WTC11 (cell line): ENCODE measurements at regions not wholly inside any gene's neighbourhood (a gene's known extent, or its start where the extent isn't known, plus 50 kb on each side); places are given as distances from the start of the nearest gene placed in this dataset.

Experiments
- ATAC-seq: fragments of 200-7000 bp; cut with Tn5 transposase; 2 replicates; pipeline ENCODE4 v1.10.0; 2021; ENCODE audit warnings: mild to moderate bottlenecking, moderate library complexity
- CTCF ChIA-PET: fragments of 300-600 bp; sonication (Branson Sonifier 250); formaldehyde crosslinking; loops from one replicate; lab custom pipeline; 2021; ENCODE audit warnings: antibody characterized with exemption; lab: Charles Lee
- POLR2A ChIA-PET: fragments of 350-600 bp; sonication (Branson Sonifier 250); formaldehyde crosslinking; loops from one replicate; lab custom pipeline; 2021; ENCODE audit warnings: antibody characterized with exemption; lab: Charles Lee
- DNase-seq: peaks from one replicate; pipeline ENCODE4 v3.0.0; 2021; ENCODE audit warnings: low spot score
- H3K27ac Mint-ChIP-seq: 2 replicates; pipeline ENCODE4 v1.8.0; 2021; ENCODE audit warnings: mixed read lengths
- H3K27me3 Mint-ChIP-seq: 2 replicates; pipeline ENCODE4 v1.8.0; 2021; ENCODE audit warnings: low read depth, mild to moderate bottlenecking, moderate library complexity, mixed read lengths
- H3K36me3 Mint-ChIP-seq: 2 replicates; pipeline ENCODE4 v1.8.0; 2021; ENCODE audit warnings: mixed read lengths
- H3K4me1 Mint-ChIP-seq: 2 replicates; pipeline ENCODE4 v1.8.0; 2022; ENCODE audit warnings: mixed read lengths
- H3K4me3 Mint-ChIP-seq: 2 replicates; pipeline ENCODE4 v1.8.0; 2021; ENCODE audit warnings: mild to moderate bottlenecking, moderate library complexity, mixed read lengths
- H3K9me3 Mint-ChIP-seq: 2 replicates; pipeline ENCODE4 v1.8.0; 2021; ENCODE audit warnings: mixed read lengths
- ARID4B ChIP-seq: sonication (generic); formaldehyde crosslinking; IDR thresholded peaks from 2 replicates; pipeline ENCODE4 v1.8.0; 2023; ENCODE audit warnings: missing genetic modification reagents, mild to moderate bottlenecking, borderline replicate concordance
- ATF6 ChIP-seq: sonication (generic); formaldehyde crosslinking; IDR thresholded peaks from 2 replicates; pipeline ENCODE4 v1.8.1; 2023; ENCODE audit warnings: mild to moderate bottlenecking, missing genetic modification reagents
- CDX4 ChIP-seq: fragments of 250-450 bp; sonication (Bioruptor Pico); IDR thresholded peaks from 2 replicates; pipeline ENCODE4 v1.9.0; 2021; ENCODE audit warnings: moderate library complexity, mild to moderate bottlenecking, inconsistent platforms, borderline replicate concordance
- EMX1 ChIP-seq: fragments of 250-450 bp; sonication (Bioruptor Pico); IDR thresholded peaks from 2 replicates; pipeline ENCODE4 v1.8.0; 2021; ENCODE audit warnings: mild to moderate bottlenecking
- FOXP1 ChIP-seq: sonication (generic); formaldehyde crosslinking; IDR thresholded peaks from 2 replicates; pipeline ENCODE4 v1.8.0; 2022; ENCODE audit warnings: missing genetic modification reagents, mild to moderate bottlenecking, moderate library complexity, borderline replicate concordance
- FOXP4 ChIP-seq: sonication (generic); formaldehyde crosslinking; IDR thresholded peaks from 2 replicates; pipeline ENCODE4 v1.8.0; 2022; ENCODE audit warnings: mild to moderate bottlenecking, missing genetic modification reagents
- NFATC4 ChIP-seq: fragments of 250-450 bp; sonication (Bioruptor Pico); IDR thresholded peaks from 2 replicates; pipeline ENCODE4 v1.9.0; 2021; ENCODE audit warnings: mild to moderate bottlenecking
- NFE2L1 ChIP-seq: sonication (generic); formaldehyde crosslinking; IDR thresholded peaks from 2 replicates; pipeline ENCODE4 v1.8.1; 2023; ENCODE audit warnings: missing genetic modification reagents
- NFYB ChIP-seq: sonication (generic); formaldehyde crosslinking; conservative IDR thresholded peaks from 2 replicates; pipeline ENCODE4 v1.8.0; 2022; ENCODE audit warnings: low read depth, missing genetic modification reagents
- SP1 ChIP-seq: sonication (generic); formaldehyde crosslinking; conservative IDR thresholded peaks from 2 replicates; pipeline ENCODE4 v1.8.1; 2022; ENCODE audit warnings: missing genetic modification reagents
- TEAD4 ChIP-seq: sonication (generic); formaldehyde crosslinking; IDR thresholded peaks from 2 replicates; pipeline ENCODE4 v1.8.0; 2022; ENCODE audit warnings: mild to moderate bottlenecking, missing genetic modification reagents
- USF2 ChIP-seq: sonication (generic); formaldehyde crosslinking; IDR thresholded peaks from 2 replicates; pipeline ENCODE4 v1.8.1; 2023; ENCODE audit warnings: mild to moderate bottlenecking, missing genetic modification reagents, moderate library complexity
- ZBTB43 ChIP-seq: sonication (generic); formaldehyde crosslinking; IDR thresholded peaks from 2 replicates; pipeline ENCODE4 v1.8.1; 2023; ENCODE audit warnings: mild to moderate bottlenecking, missing genetic modification reagents
- ZNF263 ChIP-seq: sonication (generic); formaldehyde crosslinking; IDR thresholded peaks from 2 replicates; pipeline ENCODE4 v1.8.1; 2022; ENCODE audit warnings: low read depth, mild to moderate bottlenecking, moderate library complexity, missing genetic modification reagents
- ZNF317 ChIP-seq: sonication (generic); formaldehyde crosslinking; IDR thresholded peaks from 2 replicates; pipeline ENCODE4 v1.8.1; 2023; ENCODE audit warnings: low read depth, mild to moderate bottlenecking, moderate library complexity, missing genetic modification reagents, borderline replicate concordance
- ZNF423 ChIP-seq: fragments of 250-450 bp; sonication (Bioruptor Pico); IDR thresholded peaks from 2 replicates; pipeline ENCODE4 v2.1.2; 2022; ENCODE audit warnings: mild to moderate bottlenecking, moderate library complexity
- ZNF425 ChIP-seq: fragments of 250-450 bp; sonication (Bioruptor Pico); conservative IDR thresholded peaks from 2 replicates; pipeline ENCODE4 v1.9.0; 2021; ENCODE audit warnings: mild to moderate bottlenecking

GRCh38 chr5:102036927-102037326 lies 259.2 kb downstream of the SLCO4C1 start (continued):
- TF ChIP-seq ZNF317 (CRISPR knock-in tag), result no peak
- TF ChIP-seq ZNF425 (CRISPR knock-in tag), result no peak
- TF ChIP-seq TEAD4 (CRISPR knock-in tag), result no peak
- TF ChIP-seq ATF6 (CRISPR knock-in tag), result no peak

GRCh38 chr5:102031711-102032110 lies 264.4 kb downstream of the SLCO4C1 start:
- TF ChIP-seq TEAD4 (CRISPR knock-in tag) (no peak), EMX1 (CRISPR knock-in tag) (no peak), SP1 (CRISPR knock-in tag) (no peak), USF2 (CRISPR knock-in tag) (no peak)
- H3K36me3 Mint-ChIP-seq, result no peaks in the 10 kb centered on the region
- ChIA-PET CTCF (no interaction called here), POLR2A (no interaction called here)
- H3K4me1 Mint-ChIP-seq, result no peaks in the 10 kb centered on the region; the same call in 1 of the 2 replicates
- no peak overlapping the region for H3K4me3 Mint-ChIP-seq
- no peak overlapping the region for H3K27ac Mint-ChIP-seq
- no peaks in the 10 kb centered on the region for H3K27me3 Mint-ChIP-seq
- no peak for ATAC-seq
- no peak for DNase-seq
- no peaks in the 10 kb centered on the region for H3K9me3 Mint-ChIP-seq

GRCh38 chr5:102018690-102019089 lies 277.4 kb downstream of the SLCO4C1 start:
- Mint-ChIP-seq H3K4me3 (no peak overlapping the region), H3K36me3 (no peaks in the 10 kb centered on the region), H3K4me1 (peaks cover 27% of the 10 kb centered on the region), H3K27me3 (no peaks in the 10 kb centered on the region; the same call in 1 of the 2 replicates), H3K27ac (peak overlapping the region; percentile 14; the same call in 1 of the 2 replicates), H3K9me3 (peaks cover 5% of the 10 kb centered on the region; the same call in 1 of the 2 replicates)
- ChIA-PET POLR2A (no interaction called here), CTCF (interaction anchor here (0.8 kb wide), 1 partner anchor 77 kb away, joined by 3 read pairs; no protein-coding TSS in a partner anchor)
- peak; percentile 25 for DNase-seq
- peak; percentile 84 for ATAC-seq
- TF ChIP-seq ZNF423 (CRISPR knock-in tag) (no peak), FOXP1 (CRISPR knock-in tag) (no peak), ZNF263 (CRISPR knock-in tag) (no peak), ZBTB43 (CRISPR knock-in tag) (no peak), CDX4 (CRISPR knock-in tag) (no peak), NFE2L1 (CRISPR knock-in tag) (no peak), NFATC4 (no peak), FOXP4 (CRISPR knock-in tag) (no peak), NFYB (no peak), ARID4B (CRISPR knock-in tag) (no peak)
